OCI-LY7 (cell line): ENCODE measurements at regions not wholly inside any gene's neighbourhood (a gene's known extent, or its start where the extent isn't known, plus 50 kb on each side); places are given as distances from the start of the nearest gene placed in this dataset.

Source experiments
- BruUV-seq: library from RNA; stranded (reverse); fragments of 400-500 nt; replicated peaks from 2 replicates; lab custom pipeline; 2021; lab: Mats Ljungman, UMichigan
- CTCF ChIA-PET: fragments of 300-600 bp; sonication (Branson Sonifier 250); formaldehyde crosslinking; loops from one replicate; lab custom pipeline; 2022; ENCODE audit warnings: antibody characterized with exemption; ENCODE audit not compliant: unreplicated experiment; lab: Charles Lee
- POLR2A ChIA-PET: fragments of 300-600 bp; sonication (Branson Sonifier 250); formaldehyde crosslinking; loops from one replicate; lab custom pipeline; 2022; ENCODE audit warnings: antibody characterized with exemption; lab: Charles Lee
- DNase-seq: peaks from one replicate; pipeline ENCODE4 v3.0.0-alpha.2; 2015; ENCODE audit warnings: low spot score
- H2AFZ ChIP-seq: fragments of 200-600 bp; sonication (generic), shearing (Covaris generic); 2 replicates; pipeline ENCODE4 v1.6.1; 2014; ENCODE audit warnings: mild to moderate bottlenecking, antibody characterized with exemption, low read length, moderate library complexity
- H3K27ac ChIP-seq: fragments of 200-600 bp; sonication (generic); 2 replicates; pipeline ENCODE4 v1.5.1; 2014; ENCODE audit warnings: mixed run types, low read depth, mild to moderate bottlenecking, moderate library complexity, low read length, inconsistent platforms; ENCODE audit not compliant: poor library complexity, severe bottlenecking
- H3K36me3 ChIP-seq: fragments of 200-600 bp; sonication (generic); 2 replicates; pipeline ENCODE4 v1.6.1; 2014; ENCODE audit warnings: mild to moderate bottlenecking, antibody characterized with exemption, low read length, moderate library complexity, mixed read lengths; ENCODE audit not compliant: insufficient read depth
- H3K4me1 ChIP-seq: fragments of 200-600 bp; sonication (generic); 2 replicates; pipeline ENCODE4 v1.5.1; 2014; ENCODE audit warnings: mild to moderate bottlenecking, low read length; ENCODE audit not compliant: insufficient read depth, poor library complexity, severe bottlenecking
- H3K4me2 ChIP-seq: fragments of 200-600 bp; sonication (generic); 2 replicates; pipeline ENCODE4 v1.6.1; 2014; ENCODE audit warnings: mild to moderate bottlenecking, low read length
- H3K4me3 ChIP-seq: fragments of 200-600 bp; sonication (generic); 2 replicates; pipeline ENCODE4 v1.5.1; 2014; ENCODE audit warnings: mild to moderate bottlenecking, low read depth, low read length; ENCODE audit not compliant: poor library complexity, severe bottlenecking
- H3K79me2 ChIP-seq: fragments of 200-600 bp; sonication (generic); 2 replicates; pipeline ENCODE4 v1.6.1; 2016; ENCODE audit warnings: low read depth, mild to moderate bottlenecking, low read length, moderate library complexity, mixed read lengths; ENCODE audit not compliant: insufficient read depth
- H3K9me2 ChIP-seq: fragments of 200-600 bp; sonication (generic); 2 replicates; pipeline ENCODE4 v1.6.1; 2016; ENCODE audit warnings: mild to moderate bottlenecking, low read length, mixed read lengths; ENCODE audit not compliant: insufficient read depth
- H3K9me3 ChIP-seq: fragments of 200-600 bp; sonication (generic); 2 replicates; pipeline ENCODE4 v1.6.1; 2014; ENCODE audit warnings: mild to moderate bottlenecking, mixed run types, low read length, mixed read lengths
- H4K20me1 ChIP-seq: fragments of 200-600 bp; sonication (generic); 2 replicates; pipeline ENCODE4 v1.6.1; 2014; ENCODE audit warnings: mild to moderate bottlenecking, antibody characterized with exemption, low read length, moderate library complexity, mixed read lengths; ENCODE audit not compliant: insufficient read depth
- CTCF ChIP-seq: fragments of 200-600 bp; sonication (generic); conservative IDR thresholded peaks from 2 replicates; pipeline ENCODE4 v1.5.1; 2014; ENCODE audit warnings: mild to moderate bottlenecking, antibody characterized with exemption, low read length, moderate library complexity, mixed read lengths
- EZH2phosphoT487 ChIP-seq: fragments of 200-600 bp; sonication (generic); IDR thresholded peaks from 2 replicates; pipeline ENCODE4 v1.6.1; 2018; ENCODE audit warnings: low read depth, borderline replicate concordance, mild to moderate bottlenecking, mixed run types, antibody characterized with exemption, low read length, moderate library complexity, mixed read lengths
- intact Hi-C: fragments of 100-400 bp; cut with micrococcal nuclease; formaldehyde crosslinking; loops from one replicate; pipeline ENCODE4 v1.10.0; 2022; ENCODE audit not compliant: unreplicated experiment

DNA sequence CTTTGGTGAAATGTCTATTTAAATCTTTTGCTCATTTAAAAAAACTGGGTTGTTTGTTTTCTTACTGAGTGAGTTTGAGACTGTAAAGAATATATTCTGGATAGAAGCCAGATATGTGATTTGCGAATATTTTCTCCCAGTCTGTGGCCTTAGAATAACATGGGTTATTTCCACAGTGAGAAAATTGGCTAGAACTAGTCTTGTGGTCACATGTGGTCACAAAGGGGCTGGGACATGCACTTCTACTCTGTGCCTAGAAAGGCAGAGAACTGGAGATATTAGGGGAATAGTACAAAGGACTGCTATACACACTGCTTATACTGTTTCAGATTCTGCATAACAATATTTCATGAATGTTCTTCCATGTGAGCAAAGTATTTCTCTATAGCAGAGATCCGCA is 79.9 kb upstream of the RGMA start:
- Histone ChIP-seq H3K9me3 (no peaks in the 10 kb centered on the region), H3K4me2 (no peak overlapping the region), H4K20me1 (no peaks in the 10 kb centered on the region), H3K9me2 (no peaks in the 10 kb centered on the region), H2AFZ (no peak overlapping the region), H3K4me1 (no peaks in the 10 kb centered on the region), H3K79me2 (no peaks in the 10 kb centered on the region), H3K36me3 (no peaks in the 10 kb centered on the region), H3K4me3 (no peak overlapping the region), H3K27ac (no peak overlapping the region)
- no TSS peak for BruUV-seq
- ChIA-PET CTCF (no interaction called here), POLR2A (no interaction called here)
- intact Hi-C loops = no loop called here
- no peak for DNase-seq
- TF ChIP-seq EZH2phosphoT487 = no peak
- no peak for TF ChIP-seq CTCF

- H3K4me3 ChIP-seq = no peak overlapping the region
- H2AFZ ChIP-seq = no peak overlapping the region
- no peaks in the 10 kb centered on the region for H3K36me3 ChIP-seq
- no peaks in the 10 kb centered on the region for H3K9me2 ChIP-seq
- ChIA-PET CTCF (no interaction called here), POLR2A (no interaction called here)
- TF ChIP-seq EZH2phosphoT487 (no peak), CTCF (no peak)
- BruUV-seq = no TSS peak
- H3K4me1 ChIP-seq = no peaks in the 10 kb centered on the region
- H3K9me3 ChIP-seq = no peaks in the 10 kb centered on the region
- no peak overlapping the region for H3K4me2 ChIP-seq
- no peaks in the 10 kb centered on the region for H4K20me1 ChIP-seq
- no peaks in the 10 kb centered on the region for H3K79me2 ChIP-seq
- no peak overlapping the region for H3K27ac ChIP-seq
- intact Hi-C loops = no loop called here
- DNase-seq = no peak
Measured at GRCh38 chr15:93167291-93167690, 78.3 kb upstream of the RGMA start.

- Histone ChIP-seq H3K4me3 (no peak overlapping the region), H3K9me2 (no peaks in the 10 kb centered on the region), H3K27ac (no peak overlapping the region), H2AFZ (no peak overlapping the region), H3K4me2 (no peak overlapping the region), H3K4me1 (no peaks in the 10 kb centered on the region), H3K79me2 (no peaks in the 10 kb centered on the region), H3K36me3 (no peaks in the 10 kb centered on the region), H4K20me1 (no peaks in the 10 kb centered on the region), H3K9me3 (no peaks in the 10 kb centered on the region)
- DNase-seq = no peak
- ChIA-PET CTCF (no interaction called here), POLR2A (no interaction called here)
- intact Hi-C loops = no loop called here
- TF ChIP-seq CTCF (no peak), EZH2phosphoT487 (no peak)
- no TSS peak for BruUV-seq
Measured at GRCh38 chr15:93166675-93167074, 77.7 kb upstream of the RGMA start.
